IMR-90 (cell line): ENCODE measurements at regions not wholly inside any gene's neighbourhood (a gene's known extent, or its start where the extent isn't known, plus 50 kb on each side); places are given as distances from the start of the nearest gene placed in this dataset.

Experiments
- ATAC-seq: fragments of 200-7000 bp; cut with Tn5 transposase; 2 replicates; pipeline ENCODE4 v1.9.1; 2020; ENCODE audit warnings: low read depth, mild to moderate bottlenecking, moderate library complexity
- BruUV-seq: library from RNA; stranded (reverse); fragments of 400-500 nt; replicated peaks from 2 replicates; lab custom pipeline; 2021; lab: Mats Ljungman, UMichigan
- CTCF ChIA-PET: fragments of 300-600 bp; formaldehyde crosslinking; extraction: SDS; loops from one replicate; lab custom pipeline; 2021; ENCODE audit warnings: antibody characterized with exemption; lab: Yijun Ruan, JAX
- POLR2A ChIA-PET: fragments of 300-600 bp; sonication (Branson Sonifier 250); formaldehyde crosslinking; loops from one replicate; lab custom pipeline; 2022; ENCODE audit warnings: antibody characterized with exemption; ENCODE audit not compliant: unreplicated experiment; lab: Charles Lee
- DNase-seq: peaks from one replicate; pipeline ENCODE4 v3.0.0; 2013
- H2AFZ ChIP-seq: replicated peaks from 2 replicates; pipeline ENCODE3; 2013; ENCODE audit warnings: low read length, mild to moderate bottlenecking; ENCODE audit not compliant: poor library complexity
- H2AK5ac ChIP-seq: 2 replicates; pipeline ENCODE4 v1.6.1; 2013; ENCODE audit warnings: low read depth, low read length, inconsistent platforms
- H2AK9ac ChIP-seq: replicated peaks from 2 replicates; pipeline ENCODE3; 2013; ENCODE audit warnings: mild to moderate bottlenecking, low read depth, low read length, moderate library complexity; ENCODE audit not compliant: poor library complexity
- H2BK120ac ChIP-seq: 2 replicates; pipeline ENCODE4 v1.6.1; 2013; ENCODE audit warnings: low read depth, low read length, inconsistent platforms
- H2BK15ac ChIP-seq: 3 replicates; pipeline ENCODE4 v1.6.1; 2013; ENCODE audit warnings: low read depth, low read length, inconsistent platforms
- H2BK20ac ChIP-seq: 2 replicates; pipeline ENCODE4 v1.6.1; 2013; ENCODE audit warnings: low read depth, mild to moderate bottlenecking, inconsistent platforms, low read length, moderate library complexity
- H2BK5ac ChIP-seq: 2 replicates; pipeline ENCODE4 v1.6.1; 2013; ENCODE audit warnings: mild to moderate bottlenecking, low read depth, low read length, inconsistent platforms; ENCODE audit not compliant: poor library complexity, severe bottlenecking
- H3K14ac ChIP-seq: replicated peaks from 2 replicates; pipeline ENCODE4 v1.6.1; 2013; ENCODE audit warnings: low read depth, low read length, inconsistent platforms
- H3K18ac ChIP-seq: 2 replicates; pipeline ENCODE4 v1.6.1; 2013; ENCODE audit warnings: low read depth, low read length, control low read depth
- H3K23ac ChIP-seq: 2 replicates; pipeline ENCODE4 v1.6.1; 2013; ENCODE audit warnings: low read depth, low read length, inconsistent platforms
- H3K27ac ChIP-seq: 2 replicates; pipeline ENCODE4 v1.5.1; 2013; ENCODE audit warnings: mild to moderate bottlenecking, control low read depth, low read length; ENCODE audit not compliant: insufficient read depth
- H3K27me3 ChIP-seq: 2 replicates; pipeline ENCODE4 v1.6.1; 2013; ENCODE audit warnings: low read length; ENCODE audit not compliant: control insufficient read depth, insufficient read depth
- H3K36me3 ChIP-seq: 2 replicates; pipeline ENCODE4 v1.6.1; 2013; ENCODE audit warnings: low read length, mixed read lengths; ENCODE audit not compliant: control insufficient read depth, insufficient read depth
- H3K4ac ChIP-seq: 2 replicates; pipeline ENCODE4 v1.6.1; 2013; ENCODE audit warnings: low read depth, low read length, inconsistent platforms
- H3K4me1 ChIP-seq: 2 replicates; pipeline ENCODE4 v1.6.1; 2013; ENCODE audit warnings: low read length, mixed read lengths; ENCODE audit not compliant: control insufficient read depth, insufficient read depth
- H3K4me2 ChIP-seq: 2 replicates; pipeline ENCODE4 v1.6.1; 2013; ENCODE audit warnings: low read depth, mild to moderate bottlenecking, control low read depth, low read length, moderate library complexity
- H3K4me3 ChIP-seq: 2 replicates; pipeline ENCODE4 v1.5.1; 2013; ENCODE audit warnings: low read depth, mild to moderate bottlenecking, control low read depth, low read length, moderate library complexity; ENCODE audit not compliant: insufficient read depth
- H3K56ac ChIP-seq: 2 replicates; pipeline ENCODE4 v1.6.1; 2013; ENCODE audit warnings: low read length, inconsistent platforms; ENCODE audit not compliant: insufficient read depth; ENCODE audit errors: extremely low read depth
- H3K79me1 ChIP-seq, 2 experiments: 2 replicates each; pipeline ENCODE4 v1.6.1; 2013; ENCODE audit warnings: low read length in 2 of 2, inconsistent platforms in 1 of 2, low read depth in 1 of 2
- H3K9ac ChIP-seq: 2 replicates; pipeline ENCODE4 v1.6.1; 2013; ENCODE audit warnings: low read depth, low read length, control low read depth
- H3K9me1 ChIP-seq: 2 replicates; pipeline ENCODE4 v1.6.1; 2013; ENCODE audit warnings: low read length, inconsistent platforms; ENCODE audit not compliant: insufficient read depth
- H3K9me3 ChIP-seq: 2 replicates; pipeline ENCODE4 v1.6.1; 2013; ENCODE audit warnings: low read length; ENCODE audit not compliant: control insufficient read depth, insufficient read depth
- H4K20me1 ChIP-seq: 2 replicates; pipeline ENCODE4 v1.6.1; 2013; ENCODE audit warnings: low read length, inconsistent platforms; ENCODE audit not compliant: insufficient read depth
- H4K5ac ChIP-seq: 2 replicates; pipeline ENCODE4 v1.6.1; 2013; ENCODE audit warnings: mild to moderate bottlenecking, low read depth, low read length, control low read depth
- H4K8ac ChIP-seq, 2 experiments: 2 replicates each; pipeline ENCODE4 v1.6.1; 2013; ENCODE audit warnings: low read depth in 2 of 2, low read length in 2 of 2, control low read depth in 1 of 2, inconsistent platforms in 1 of 2
- H4K91ac ChIP-seq: 2 replicates; pipeline ENCODE4 v1.6.1; 2013; ENCODE audit warnings: low read depth, low read length, inconsistent platforms; ENCODE audit not compliant: insufficient read depth
- BHLHE40 ChIP-seq: fragments of 150-350 bp; IDR thresholded peaks from 2 replicates; pipeline ENCODE4 v1.6.1; 2016; ENCODE audit warnings: mild to moderate bottlenecking, low read depth, low read length
- CEBPB ChIP-seq: IDR thresholded peaks from 2 replicates; pipeline ENCODE4 v1.6.1; 2012; ENCODE audit warnings: low read depth, low read length, improper control_type of control experiment
- CHD1 ChIP-seq: IDR thresholded peaks from 2 replicates; pipeline ENCODE4 v1.6.1; 2012; ENCODE audit warnings: low read depth, low read length, improper control_type of control experiment
- FOS ChIP-seq: fragments of 150-350 bp; IDR thresholded peaks from 2 replicates; pipeline ENCODE4 v1.6.1; 2016; ENCODE audit warnings: low read depth, low read length
- MAFK ChIP-seq: IDR thresholded peaks from 2 replicates; pipeline ENCODE4 v1.6.1; 2012; ENCODE audit warnings: low read depth, low read length, improper control_type of control experiment
- MAZ ChIP-seq: IDR thresholded peaks from 2 replicates; pipeline ENCODE4 v1.6.1; 2012; ENCODE audit warnings: low read depth, mild to moderate bottlenecking, low read length, improper control_type of control experiment, moderate library complexity, borderline replicate concordance
- MXI1 ChIP-seq: IDR thresholded peaks from 2 replicates; pipeline ENCODE4 v1.6.1; 2012; ENCODE audit warnings: low read depth, mild to moderate bottlenecking, low read length, moderate library complexity, borderline replicate concordance
- NFE2L2 ChIP-seq: fragments of 150-350 bp; IDR thresholded peaks from 2 replicates; pipeline ENCODE4 v1.6.1; 2016; ENCODE audit warnings: low read depth, mild to moderate bottlenecking, low read length
- POLR2A ChIP-seq: IDR thresholded peaks from 2 replicates; pipeline ENCODE4 v1.6.1; 2012; ENCODE audit warnings: mild to moderate bottlenecking, low read depth, low read length
- RAD21 ChIP-seq: IDR thresholded peaks from 2 replicates; pipeline ENCODE4 v1.6.1; 2012; ENCODE audit warnings: low read length, improper control_type of control experiment
- RCOR1 ChIP-seq: IDR thresholded peaks from 2 replicates; pipeline ENCODE4 v1.6.1; 2012; ENCODE audit warnings: mild to moderate bottlenecking, low read length, improper control_type of control experiment; ENCODE audit not compliant: insufficient replicate concordance
- RFX5 ChIP-seq: IDR thresholded peaks from 2 replicates; pipeline ENCODE4 v1.8.0; 2012; ENCODE audit warnings: low read depth, mild to moderate bottlenecking, low read length, moderate library complexity
- SMC3 ChIP-seq: fragments of 150-350 bp; IDR thresholded peaks from 2 replicates; pipeline ENCODE4 v1.6.1; 2016; ENCODE audit warnings: low read depth, mild to moderate bottlenecking, antibody characterized with exemption, low read length, moderate library complexity
- WGBS, 2 experiments: methylation state at CpG; one replicate each; pipeline versions ENCODE4 v1.1.5 to v1.1.7; 2013; ENCODE audit warnings: missing lambda C conversion rate in 2 of 2; ENCODE audit not compliant: insufficient read length in 1 of 2; ENCODE audit errors: extremely low coverage in 2 of 2; 5-methylcytosine and 5-hydroxymethylcytosine counted together
- dilution Hi-C: fragments of 300-500 bp; cut with HindIII; formaldehyde crosslinking; loops from one replicate; pipeline ENCODE4 v1.14.3; 2018; ENCODE audit warnings: low sequenced_read_pairs; ENCODE audit not compliant: unreplicated experiment
- in situ Hi-C: fragments of 300-500 bp; cut with MboI; formaldehyde crosslinking; loops from 3 replicates; pipeline ENCODE4 v1.14.3; 2019; ENCODE audit warnings: low sequenced_read_pairs, inconsistent platforms, mixed read lengths
- intact Hi-C: fragments of 100-400 bp; cut with micrococcal nuclease; formaldehyde crosslinking; loops from 2 replicates; pipeline ENCODE4 v1.10.0; 2022
- TF ChIP-seq, protein P1 (sequence below): fragments of 150-350 bp; IDR thresholded peaks from 2 replicates; pipeline ENCODE4 v1.6.1; 2016; ENCODE audit warnings: low read depth, mild to moderate bottlenecking, low read length, moderate library complexity, borderline replicate concordance
- TF ChIP-seq, protein P2 (sequence below): fragments of 150-350 bp; IDR thresholded peaks from 2 replicates; pipeline ENCODE4 v1.6.1; 2017; ENCODE audit warnings: mild to moderate bottlenecking, antibody characterized with exemption, low read length, low read depth
- TF ChIP-seq, protein P3 (sequence below): conservative IDR thresholded peaks from 2 replicates; pipeline ENCODE4 v1.5.1; 2012; ENCODE audit warnings: mild to moderate bottlenecking, low read depth, low read length, improper control_type of control experiment

DNA sequence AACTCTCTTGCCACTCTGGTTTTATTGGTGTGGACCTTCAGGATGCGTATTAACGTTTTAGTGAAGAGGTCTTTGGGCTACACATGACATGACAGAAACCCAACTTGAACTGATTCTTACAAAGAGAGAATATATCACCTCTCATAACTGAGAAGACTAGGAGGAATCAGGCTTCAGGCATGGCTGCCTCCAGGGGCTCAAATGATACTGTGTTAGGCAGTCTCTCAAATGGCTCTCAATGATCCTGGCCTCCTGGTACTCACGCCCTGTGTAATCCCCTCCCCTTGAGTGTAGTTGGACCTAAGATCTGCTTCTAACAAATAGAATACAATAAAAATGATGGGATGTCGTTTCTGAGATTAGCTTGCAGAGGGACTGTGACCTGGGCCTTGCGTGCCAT, 58.5 kb upstream of the SYPL1 start:
- Histone ChIP-seq H3K9ac (no peak overlapping the region), H2BK15ac (no peak overlapping the region), H3K9me1 (no peaks in the 10 kb centered on the region), H3K56ac (no peak overlapping the region), H2BK120ac (no peak overlapping the region), H3K14ac (no peak overlapping the region), H2AFZ (no peak overlapping the region), H2BK5ac (no peak overlapping the region), H3K36me3 (no peaks in the 10 kb centered on the region), H3K18ac (no peak overlapping the region), H4K91ac (no peak overlapping the region), H2AK5ac (no peak overlapping the region), H3K4me2 (no peak overlapping the region), H3K4me1 (no peaks in the 10 kb centered on the region), H4K20me1 (no peaks in the 10 kb centered on the region), H3K23ac (no peak overlapping the region), H2AK9ac (no peak overlapping the region), H3K27me3 (peaks cover 9% of the 10 kb centered on the region), H3K9me3 (no peaks in the 10 kb centered on the region), H3K27ac (no peak overlapping the region), H2BK20ac (no peak overlapping the region), H3K4me3 (no peak overlapping the region), H4K5ac (no peak overlapping the region), H3K4ac (no peak overlapping the region), H3K79me1 (no peaks in the 10 kb centered on the region), H4K8ac (no peak overlapping the region)
- CTCF ChIA-PET: interaction anchor here (1.1 kb wide), 1 partner anchor 292 kb away, joined by 3 read pairs; no protein-coding TSS in a partner anchor
- dilution Hi-C loops: no loop called here
- DNase-seq: no peak
- ATAC-seq: no peak
- no peak for TF ChIP-seq BHLHE40
- TF ChIP-seq RFX5: no peak
- no peak for TF ChIP-seq CEBPB
- TF ChIP-seq, protein P1, sequence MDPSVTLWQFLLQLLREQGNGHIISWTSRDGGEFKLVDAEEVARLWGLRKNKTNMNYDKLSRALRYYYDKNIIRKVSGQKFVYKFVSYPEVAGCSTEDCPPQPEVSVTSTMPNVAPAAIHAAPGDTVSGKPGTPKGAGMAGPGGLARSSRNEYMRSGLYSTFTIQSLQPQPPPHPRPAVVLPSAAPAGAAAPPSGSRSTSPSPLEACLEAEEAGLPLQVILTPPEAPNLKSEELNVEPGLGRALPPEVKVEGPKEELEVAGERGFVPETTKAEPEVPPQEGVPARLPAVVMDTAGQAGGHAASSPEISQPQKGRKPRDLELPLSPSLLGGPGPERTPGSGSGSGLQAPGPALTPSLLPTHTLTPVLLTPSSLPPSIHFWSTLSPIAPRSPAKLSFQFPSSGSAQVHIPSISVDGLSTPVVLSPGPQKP: no peak
- no peak for TF ChIP-seq MAFK
- no peak for TF ChIP-seq MXI1
- TF ChIP-seq, protein P2, sequence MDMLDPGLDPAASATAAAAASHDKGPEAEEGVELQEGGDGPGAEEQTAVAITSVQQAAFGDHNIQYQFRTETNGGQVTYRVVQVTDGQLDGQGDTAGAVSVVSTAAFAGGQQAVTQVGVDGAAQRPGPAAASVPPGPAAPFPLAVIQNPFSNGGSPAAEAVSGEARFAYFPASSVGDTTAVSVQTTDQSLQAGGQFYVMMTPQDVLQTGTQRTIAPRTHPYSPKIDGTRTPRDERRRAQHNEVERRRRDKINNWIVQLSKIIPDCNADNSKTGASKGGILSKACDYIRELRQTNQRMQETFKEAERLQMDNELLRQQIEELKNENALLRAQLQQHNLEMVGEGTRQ: no peak
- no peak for TF ChIP-seq SMC3
- TF ChIP-seq, protein P3, sequence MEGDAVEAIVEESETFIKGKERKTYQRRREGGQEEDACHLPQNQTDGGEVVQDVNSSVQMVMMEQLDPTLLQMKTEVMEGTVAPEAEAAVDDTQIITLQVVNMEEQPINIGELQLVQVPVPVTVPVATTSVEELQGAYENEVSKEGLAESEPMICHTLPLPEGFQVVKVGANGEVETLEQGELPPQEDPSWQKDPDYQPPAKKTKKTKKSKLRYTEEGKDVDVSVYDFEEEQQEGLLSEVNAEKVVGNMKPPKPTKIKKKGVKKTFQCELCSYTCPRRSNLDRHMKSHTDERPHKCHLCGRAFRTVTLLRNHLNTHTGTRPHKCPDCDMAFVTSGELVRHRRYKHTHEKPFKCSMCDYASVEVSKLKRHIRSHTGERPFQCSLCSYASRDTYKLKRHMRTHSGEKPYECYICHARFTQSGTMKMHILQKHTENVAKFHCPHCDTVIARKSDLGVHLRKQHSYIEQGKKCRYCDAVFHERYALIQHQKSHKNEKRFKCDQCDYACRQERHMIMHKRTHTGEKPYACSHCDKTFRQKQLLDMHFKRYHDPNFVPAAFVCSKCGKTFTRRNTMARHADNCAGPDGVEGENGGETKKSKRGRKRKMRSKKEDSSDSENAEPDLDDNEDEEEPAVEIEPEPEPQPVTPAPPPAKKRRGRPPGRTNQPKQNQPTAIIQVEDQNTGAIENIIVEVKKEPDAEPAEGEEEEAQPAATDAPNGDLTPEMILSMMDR: no peak
- TF ChIP-seq NFE2L2: no peak
- TF ChIP-seq RCOR1: no peak
- TF ChIP-seq MAZ: no peak
- no peak for TF ChIP-seq FOS
- TF ChIP-seq CHD1: no peak
- TF ChIP-seq POLR2A: no peak
- TF ChIP-seq RAD21: no peak
- in situ Hi-C loops: loop anchor here (10.0 kb wide), 2 partner anchors 484 to 974 kb away; no protein-coding TSS in a partner anchor
- intact Hi-C loops: loop anchor here (10.0 kb wide), 1 partner anchor 874 kb away; the partner anchor contains the start of gene PRKAR2B
- BruUV-seq: no TSS peak
- WGBS, 2 experiments: no CpG with 5 or more reads among the region's 5 CpGs
- POLR2A ChIA-PET: no interaction called here
